ENCODE measurements at regions not wholly inside any gene's neighbourhood (a gene's known extent, or its start where the extent isn't known, plus 50 kb on each side); places are given as distances from the start of the nearest gene placed in this dataset.
"Not testable (repeated sequence)": the region's sequence is repeated elsewhere in the genome, so short reads cannot be mapped to it uniquely, and the experiment has no call there.

GRCh38 chr6:169927711-169928110 lies 176.3 kb downstream of the ERMARD start:
- no peak for DNase-seq (ENCODE audit: low spot score)

- no peak for DNase-seq (ENCODE audit: low spot score)
These were observed 175.4 kb downstream of the ERMARD start for GRCh38 chr6:169926617-169927417.

DNA sequence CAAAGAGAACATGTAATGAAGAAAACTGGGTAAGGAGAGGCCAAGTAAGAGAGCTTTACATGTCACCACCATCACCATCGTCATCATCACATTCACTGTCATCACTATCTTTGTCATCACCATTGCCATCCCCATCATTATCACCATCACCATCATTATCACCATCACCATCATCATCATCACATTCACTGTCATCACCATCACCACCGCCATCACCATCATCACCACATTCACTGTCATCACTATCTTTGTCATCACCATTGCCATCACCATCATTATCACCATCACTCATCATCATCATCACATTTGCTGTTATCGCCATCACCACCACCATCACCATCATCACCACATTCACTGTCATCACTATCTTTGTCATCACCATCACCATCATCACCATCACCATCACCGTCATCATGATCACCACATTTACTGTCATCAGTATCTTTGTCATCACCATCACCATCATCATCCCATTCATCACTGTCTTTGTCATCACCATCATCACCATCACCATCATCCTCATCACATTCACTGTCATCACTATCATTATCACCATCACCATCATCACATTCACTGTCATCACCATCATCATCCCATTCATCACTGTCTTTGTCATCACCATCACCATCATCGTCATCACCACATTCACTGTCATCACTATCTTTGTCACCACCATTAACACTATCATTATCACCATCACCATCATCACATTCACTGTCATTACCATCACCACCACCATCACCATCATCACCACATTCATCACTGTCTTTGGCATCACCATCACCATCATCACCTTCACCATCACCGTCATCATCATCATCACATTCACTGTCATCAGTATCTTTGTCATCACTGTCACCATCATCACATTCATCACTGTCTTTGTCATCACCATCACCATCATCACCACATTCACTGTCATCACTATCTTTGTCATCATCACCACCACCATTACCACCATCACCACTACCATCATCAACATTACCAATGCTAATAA lies 172.3 kb downstream of the ERMARD start:
- no peak for DNase-seq (ENCODE audit: low spot score)

- no peak for DNase-seq (ENCODE audit: low spot score)
These were observed 170.7 kb downstream of the ERMARD start for GRCh38 chr6:169921853-169922824.

- DNase-seq (ENCODE audit: low spot score) = no peak
These were observed 169.8 kb downstream of the ERMARD start for GRCh38 chr6:169921217-169921616.

GRCh38 chr6:169920359-169921020 lies 169.1 kb downstream of the ERMARD start:
- no peak for DNase-seq (ENCODE audit: low spot score)

- no peak for DNase-seq (ENCODE audit: low spot score)
These were observed 167.6 kb downstream of the ERMARD start for GRCh38 chr6:169918954-169919549.

- no peak for DNase-seq (ENCODE audit: low spot score)
These were observed 167.0 kb downstream of the ERMARD start for GRCh38 chr6:169918239-169918953.

GRCh38 chr6:169917153-169917552 lies 165.7 kb downstream of the ERMARD start:
- no peak for DNase-seq (ENCODE audit: low spot score)

GRCh38 chr6:169915769-169916550 lies 164.5 kb downstream of the ERMARD start:
- DNase-seq (ENCODE audit: low spot score) = no peak

- not testable (repeated sequence) for DNase-seq (ENCODE audit: low spot score)
These were observed 162.3 kb downstream of the ERMARD start for GRCh38 chr6:169913745-169914144.

- no peak for DNase-seq (ENCODE audit: low spot score)
These were observed 161.7 kb downstream of the ERMARD start for GRCh38 chr6:169913096-169913638.

DNA sequence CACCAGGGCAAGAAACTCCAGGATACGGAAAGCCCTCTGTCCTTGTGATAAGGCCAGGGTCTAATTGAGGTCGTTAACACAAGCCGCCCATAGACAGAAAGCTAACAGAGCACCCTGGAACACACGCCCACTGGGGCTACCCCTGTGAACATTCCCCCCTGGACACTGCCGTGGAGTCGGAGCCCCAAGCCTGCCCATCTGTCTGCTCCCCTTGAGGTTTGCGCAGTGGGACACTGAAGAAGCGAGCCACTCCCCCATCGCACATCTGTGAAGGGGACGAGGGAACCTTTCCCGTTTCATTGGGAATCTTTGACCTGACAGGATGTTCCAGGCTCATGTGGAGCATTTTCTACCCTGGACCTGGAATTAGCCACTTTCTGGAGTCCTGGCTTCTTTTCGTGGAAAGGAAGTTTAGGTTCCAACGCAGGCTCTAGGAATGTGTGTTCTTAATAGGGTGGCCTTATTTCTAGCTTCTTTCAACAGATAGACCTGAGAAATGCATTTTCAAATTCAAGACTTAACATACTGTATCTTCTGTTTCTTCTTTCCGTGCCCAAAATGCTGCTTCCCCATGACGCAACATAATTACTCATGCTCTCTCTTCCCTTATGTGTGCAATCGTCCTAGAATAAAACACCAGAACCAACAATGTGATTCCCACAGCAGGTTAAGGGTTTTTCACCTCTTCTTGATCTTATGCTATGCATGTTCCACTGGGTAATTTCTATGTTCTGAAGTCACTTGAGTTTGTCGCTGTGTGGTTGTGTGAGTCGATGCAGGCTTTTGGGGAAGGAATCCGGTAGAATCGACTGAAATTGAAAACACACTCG lies 161.1 kb downstream of the ERMARD start:
- no peak for DNase-seq (ENCODE audit: low spot score)

DNA sequence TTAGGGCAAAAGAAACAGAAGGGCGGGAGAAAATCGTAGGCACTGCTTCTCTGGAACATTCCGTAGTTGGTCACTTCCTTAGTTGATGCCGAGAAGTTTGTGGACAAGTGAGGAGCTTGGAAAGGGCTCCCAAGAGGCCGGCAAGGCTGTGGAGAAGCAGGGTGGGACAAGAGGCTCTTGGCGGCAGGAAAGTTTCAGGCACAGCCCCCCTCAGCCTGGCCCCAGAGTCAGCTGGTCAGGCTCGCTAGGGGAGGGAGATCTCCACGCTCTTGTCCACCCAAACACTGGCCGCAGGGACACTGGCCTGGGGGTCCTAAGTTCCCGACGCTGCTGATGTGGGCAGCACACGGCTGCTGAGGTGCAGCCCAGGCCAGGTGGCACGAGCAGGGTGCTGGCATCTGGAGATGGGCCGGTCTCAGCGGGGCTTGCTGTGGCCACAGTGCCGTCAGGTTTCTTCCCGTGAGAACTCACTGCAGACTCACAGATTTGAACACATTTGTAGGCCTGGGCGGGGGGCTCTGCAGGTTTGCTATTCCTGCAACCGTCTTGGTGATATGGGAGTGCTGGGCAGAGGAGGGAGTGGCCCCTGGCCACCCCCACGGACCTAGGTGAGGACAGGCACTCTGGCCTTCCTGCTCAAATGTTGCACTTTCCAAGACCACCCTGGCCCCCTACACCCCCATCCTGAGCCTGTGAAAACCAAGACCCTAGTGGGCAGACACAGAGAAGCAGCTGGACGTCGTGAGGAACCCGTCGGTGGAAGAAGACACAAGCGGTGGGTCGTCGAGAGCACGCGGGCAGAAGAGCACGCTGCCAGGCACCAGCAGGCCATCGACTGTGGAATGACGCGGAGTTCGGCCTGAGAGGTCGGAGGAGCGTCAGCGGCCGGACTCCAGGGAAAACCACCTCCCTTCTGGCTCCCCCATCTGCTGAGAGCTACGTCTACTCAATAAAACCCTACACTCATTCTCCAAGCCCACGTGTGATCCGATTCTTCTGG lies 160.1 kb downstream of the ERMARD start:
- no peak for DNase-seq (ENCODE audit: low spot score)

GRCh38 chr6:169909113-169909512 lies 157.7 kb downstream of the ERMARD start:
- no peak for DNase-seq (ENCODE audit: low spot score)

DNA sequence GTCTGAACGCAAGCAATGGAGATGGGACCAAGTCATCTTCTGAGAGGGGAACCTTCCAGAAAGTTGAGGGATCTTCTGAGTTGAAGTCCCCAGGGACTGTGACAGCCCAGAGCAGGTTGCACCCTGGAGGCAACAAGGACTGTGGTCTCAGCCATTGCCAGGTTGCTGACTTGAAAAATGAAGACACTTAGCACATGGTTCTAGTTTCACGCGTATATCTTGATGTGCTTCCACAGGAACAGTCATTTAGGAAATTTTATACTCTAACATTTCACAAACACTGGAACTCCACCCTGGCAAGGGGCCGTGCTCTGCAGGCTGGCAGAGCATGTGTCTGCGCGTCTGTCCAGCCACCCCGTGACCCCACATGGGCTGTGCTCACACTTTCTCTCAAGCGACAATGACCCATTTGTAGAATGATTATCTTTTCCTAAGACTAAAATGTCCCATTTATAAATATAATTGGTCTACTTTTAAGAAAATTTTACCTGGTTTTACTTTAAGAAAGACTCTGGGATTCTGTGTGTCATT lies 157.0 kb downstream of the ERMARD start:
- DNase-seq (ENCODE audit: low spot score) = no peak
